ENCODE measurements at regions not wholly inside any gene's neighbourhood (a gene's known extent, or its start where the extent isn't known, plus 50 kb on each side); places are given as distances from the start of the nearest gene placed in this dataset.

GRCh38 chr2:20123871-20124594 lies 72.6 kb upstream of the LAPTM4A start:
- no peak for DNase-seq
- H3K36me3 Mint-ChIP-seq (ENCODE audit: unreplicated experiment): no peaks in the 10 kb centered on the region
- no peak overlapping the region for H3K4me3 Mint-ChIP-seq (ENCODE audit: unreplicated experiment)
- H3K9me3 Mint-ChIP-seq (ENCODE audit: unreplicated experiment): peaks cover 3% of the 10 kb centered on the region
- H3K27ac Mint-ChIP-seq (ENCODE audit: unreplicated experiment): no peak overlapping the region
- H3K4me1 Mint-ChIP-seq (ENCODE audit: low read depth, unreplicated experiment): peaks cover 3% of the 10 kb centered on the region
- peaks cover 8% of the 10 kb centered on the region for H3K27me3 Mint-ChIP-seq (ENCODE audit: unreplicated experiment)
- TF ChIP-seq CTCF (IDR thresholded peaks at IDR 0.05; ENCODE audit: partially characterized antibody, unreplicated experiment): no peak

- Mint-ChIP-seq H3K36me3 (ENCODE audit: unreplicated experiment) (no peaks in the 10 kb centered on the region), H3K27me3 (ENCODE audit: unreplicated experiment) (peaks cover 10% of the 10 kb centered on the region), H3K4me1 (ENCODE audit: low read depth, unreplicated experiment) (peaks cover 3% of the 10 kb centered on the region), H3K27ac (ENCODE audit: unreplicated experiment) (no peak overlapping the region), H3K4me3 (ENCODE audit: unreplicated experiment) (no peak overlapping the region), H3K9me3 (ENCODE audit: unreplicated experiment) (peaks cover 3% of the 10 kb centered on the region)
- no peak for TF ChIP-seq CTCF (IDR thresholded peaks at IDR 0.05; ENCODE audit: partially characterized antibody, unreplicated experiment)
- no peak for DNase-seq
Measured at GRCh38 chr2:20122864-20123263, 71.4 kb upstream of the LAPTM4A start.

- DNase-seq: no peak
- Mint-ChIP-seq H3K9me3 (ENCODE audit: unreplicated experiment) (peaks cover 6% of the 10 kb centered on the region), H3K27me3 (ENCODE audit: unreplicated experiment) (peaks cover 10% of the 10 kb centered on the region), H3K4me3 (ENCODE audit: unreplicated experiment) (no peak overlapping the region), H3K27ac (ENCODE audit: unreplicated experiment) (no peak overlapping the region), H3K4me1 (ENCODE audit: low read depth, unreplicated experiment) (no peaks in the 10 kb centered on the region), H3K36me3 (ENCODE audit: unreplicated experiment) (no peaks in the 10 kb centered on the region)
- no peak for TF ChIP-seq CTCF (IDR thresholded peaks at IDR 0.05; ENCODE audit: partially characterized antibody, unreplicated experiment)
Measured at GRCh38 chr2:20120569-20121416, 69.4 kb upstream of the LAPTM4A start.

GRCh38 chr2:20118051-20118450 lies 66.6 kb upstream of the LAPTM4A start:
- H3K4me1 Mint-ChIP-seq (ENCODE audit: low read depth, unreplicated experiment): no peaks in the 10 kb centered on the region
- H3K27ac Mint-ChIP-seq (ENCODE audit: unreplicated experiment): no peak overlapping the region
- peaks cover 8% of the 10 kb centered on the region for H3K27me3 Mint-ChIP-seq (ENCODE audit: unreplicated experiment)
- no peaks in the 10 kb centered on the region for H3K36me3 Mint-ChIP-seq (ENCODE audit: unreplicated experiment)
- H3K4me3 Mint-ChIP-seq (ENCODE audit: unreplicated experiment): no peak overlapping the region
- H3K9me3 Mint-ChIP-seq (ENCODE audit: unreplicated experiment): peaks cover 8% of the 10 kb centered on the region
- DNase-seq: no peak
- TF ChIP-seq CTCF (IDR thresholded peaks at IDR 0.05; ENCODE audit: partially characterized antibody, unreplicated experiment): no peak

GRCh38 chr2:20115902-20116301 lies 64.5 kb upstream of the LAPTM4A start:
- Mint-ChIP-seq H3K4me3 (ENCODE audit: unreplicated experiment) (no peak overlapping the region), H3K9me3 (ENCODE audit: unreplicated experiment) (peaks cover 8% of the 10 kb centered on the region), H3K36me3 (ENCODE audit: unreplicated experiment) (no peaks in the 10 kb centered on the region), H3K27ac (ENCODE audit: unreplicated experiment) (no peak overlapping the region), H3K4me1 (ENCODE audit: low read depth, unreplicated experiment) (peaks cover 3% of the 10 kb centered on the region), H3K27me3 (ENCODE audit: unreplicated experiment) (peaks cover 8% of the 10 kb centered on the region)
- TF ChIP-seq CTCF (IDR thresholded peaks at IDR 0.05; ENCODE audit: partially characterized antibody, unreplicated experiment): no peak
- DNase-seq: no peak

All from glutamatergic neuron (in vitro differentiated cells).